ENCODE measurements at regions not wholly inside any gene's neighbourhood (a gene's known extent, or its start where the extent isn't known, plus 50 kb on each side); places are given as distances from the start of the nearest gene placed in this dataset.

DNA sequence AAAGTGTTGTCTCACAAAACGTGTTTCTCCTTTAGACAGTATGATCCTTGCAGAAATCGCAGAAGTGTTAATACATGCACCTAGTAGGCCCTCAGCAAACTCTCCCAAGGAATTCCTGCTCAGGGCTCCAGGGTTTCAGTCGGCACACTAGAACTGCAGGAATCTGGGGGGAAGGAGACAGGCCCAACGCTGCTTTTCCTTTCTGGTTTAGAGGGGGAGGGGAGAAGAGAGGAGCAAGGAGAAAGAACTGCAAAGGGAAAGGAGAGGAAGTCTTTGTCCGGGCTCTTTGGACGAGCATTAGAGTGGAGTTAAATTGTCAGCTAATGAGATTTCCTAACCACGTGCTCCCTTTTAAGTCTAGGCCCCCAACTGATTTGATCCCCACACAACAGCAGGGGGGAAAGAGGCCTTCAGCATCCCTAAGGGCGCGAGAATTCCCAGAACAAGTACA lies 103.7 kb upstream of the SOD1 start:
- no peak overlapping the region for H3K4me3 ChIP-seq (replicated peaks; ENCODE audit: insufficient read depth, low read length)
- TF ChIP-seq, protein P1, sequence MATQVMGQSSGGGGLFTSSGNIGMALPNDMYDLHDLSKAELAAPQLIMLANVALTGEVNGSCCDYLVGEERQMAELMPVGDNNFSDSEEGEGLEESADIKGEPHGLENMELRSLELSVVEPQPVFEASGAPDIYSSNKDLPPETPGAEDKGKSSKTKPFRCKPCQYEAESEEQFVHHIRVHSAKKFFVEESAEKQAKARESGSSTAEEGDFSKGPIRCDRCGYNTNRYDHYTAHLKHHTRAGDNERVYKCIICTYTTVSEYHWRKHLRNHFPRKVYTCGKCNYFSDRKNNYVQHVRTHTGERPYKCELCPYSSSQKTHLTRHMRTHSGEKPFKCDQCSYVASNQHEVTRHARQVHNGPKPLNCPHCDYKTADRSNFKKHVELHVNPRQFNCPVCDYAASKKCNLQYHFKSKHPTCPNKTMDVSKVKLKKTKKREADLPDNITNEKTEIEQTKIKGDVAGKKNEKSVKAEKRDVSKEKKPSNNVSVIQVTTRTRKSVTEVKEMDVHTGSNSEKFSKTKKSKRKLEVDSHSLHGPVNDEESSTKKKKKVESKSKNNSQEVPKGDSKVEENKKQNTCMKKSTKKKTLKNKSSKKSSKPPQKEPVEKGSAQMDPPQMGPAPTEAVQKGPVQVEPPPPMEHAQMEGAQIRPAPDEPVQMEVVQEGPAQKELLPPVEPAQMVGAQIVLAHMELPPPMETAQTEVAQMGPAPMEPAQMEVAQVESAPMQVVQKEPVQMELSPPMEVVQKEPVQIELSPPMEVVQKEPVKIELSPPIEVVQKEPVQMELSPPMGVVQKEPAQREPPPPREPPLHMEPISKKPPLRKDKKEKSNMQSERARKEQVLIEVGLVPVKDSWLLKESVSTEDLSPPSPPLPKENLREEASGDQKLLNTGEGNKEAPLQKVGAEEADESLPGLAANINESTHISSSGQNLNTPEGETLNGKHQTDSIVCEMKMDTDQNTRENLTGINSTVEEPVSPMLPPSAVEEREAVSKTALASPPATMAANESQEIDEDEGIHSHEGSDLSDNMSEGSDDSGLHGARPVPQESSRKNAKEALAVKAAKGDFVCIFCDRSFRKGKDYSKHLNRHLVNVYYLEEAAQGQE (IDR thresholded peaks at IDR 0.05; ENCODE audit: insufficient replicate concordance, low read depth), result no peak
- TF ChIP-seq, protein P2, sequence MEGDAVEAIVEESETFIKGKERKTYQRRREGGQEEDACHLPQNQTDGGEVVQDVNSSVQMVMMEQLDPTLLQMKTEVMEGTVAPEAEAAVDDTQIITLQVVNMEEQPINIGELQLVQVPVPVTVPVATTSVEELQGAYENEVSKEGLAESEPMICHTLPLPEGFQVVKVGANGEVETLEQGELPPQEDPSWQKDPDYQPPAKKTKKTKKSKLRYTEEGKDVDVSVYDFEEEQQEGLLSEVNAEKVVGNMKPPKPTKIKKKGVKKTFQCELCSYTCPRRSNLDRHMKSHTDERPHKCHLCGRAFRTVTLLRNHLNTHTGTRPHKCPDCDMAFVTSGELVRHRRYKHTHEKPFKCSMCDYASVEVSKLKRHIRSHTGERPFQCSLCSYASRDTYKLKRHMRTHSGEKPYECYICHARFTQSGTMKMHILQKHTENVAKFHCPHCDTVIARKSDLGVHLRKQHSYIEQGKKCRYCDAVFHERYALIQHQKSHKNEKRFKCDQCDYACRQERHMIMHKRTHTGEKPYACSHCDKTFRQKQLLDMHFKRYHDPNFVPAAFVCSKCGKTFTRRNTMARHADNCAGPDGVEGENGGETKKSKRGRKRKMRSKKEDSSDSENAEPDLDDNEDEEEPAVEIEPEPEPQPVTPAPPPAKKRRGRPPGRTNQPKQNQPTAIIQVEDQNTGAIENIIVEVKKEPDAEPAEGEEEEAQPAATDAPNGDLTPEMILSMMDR (IDR thresholded peaks at IDR 0.05; ENCODE audit: insufficient read depth, low read length), result no peak
- no peak for TF ChIP-seq SPI1 (IDR thresholded peaks at IDR 0.05; ENCODE audit: borderline replicate concordance, low read depth)
- no peak for TF ChIP-seq POLR2AphosphoS5 (IDR thresholded peaks at IDR 0.05; ENCODE audit: low read depth)
- no peak for TF ChIP-seq GABPA (IDR thresholded peaks at IDR 0.05; ENCODE audit: low read depth)
- no peak for DNase-seq (ENCODE audit: low read depth in 1 of 2, low spot score in 1 of 2)
- no peak overlapping the region for H3K27ac ChIP-seq (replicated peaks)
- H3K27me3 ChIP-seq (ENCODE audit: insufficient read depth, poor library complexity, severe bottlenecking), result peaks cover 40% of the 10 kb centered on the region

DNA sequence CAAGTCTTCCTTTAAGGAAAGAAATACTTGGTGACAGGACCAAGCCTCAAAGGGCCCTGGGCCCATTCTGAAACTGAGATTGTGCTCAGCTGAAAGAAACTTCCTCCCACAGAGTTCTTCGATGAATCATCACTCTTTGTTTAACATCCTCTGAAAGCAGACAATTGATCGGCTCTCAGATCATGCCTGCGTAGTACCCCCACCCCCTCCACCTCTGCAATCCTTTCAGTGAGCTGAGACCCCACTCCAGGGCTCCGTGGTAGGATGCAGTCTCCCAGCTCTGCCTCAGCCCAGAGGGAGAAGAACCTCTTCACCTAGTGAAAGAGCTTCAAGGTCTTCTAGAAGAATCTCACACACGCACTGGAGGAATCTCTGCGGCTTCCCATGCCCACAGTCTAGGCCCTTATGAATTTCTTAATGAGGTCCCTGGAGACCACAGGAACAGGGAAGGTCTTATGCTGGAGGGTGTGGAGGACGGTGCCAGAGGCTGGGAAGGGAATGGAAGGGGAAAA lies 104.9 kb upstream of the SOD1 start:
- H3K4me3 ChIP-seq (replicated peaks; ENCODE audit: insufficient read depth, low read length), result no peak overlapping the region
- DNase-seq (ENCODE audit: low read depth in 1 of 2, low spot score in 1 of 2), result no peak
- peaks cover 32% of the 10 kb centered on the region for H3K27me3 ChIP-seq (ENCODE audit: insufficient read depth, poor library complexity, severe bottlenecking)
- TF ChIP-seq POLR2AphosphoS5 (IDR thresholded peaks at IDR 0.05; ENCODE audit: low read depth), result no peak
- TF ChIP-seq, protein P1 (IDR thresholded peaks at IDR 0.05; ENCODE audit: insufficient replicate concordance, low read depth), result no peak
- TF ChIP-seq, protein P2 (IDR thresholded peaks at IDR 0.05; ENCODE audit: insufficient read depth, low read length), result no peak
- no peak for TF ChIP-seq GABPA (IDR thresholded peaks at IDR 0.05; ENCODE audit: low read depth)
- no peak for TF ChIP-seq SPI1 (IDR thresholded peaks at IDR 0.05; ENCODE audit: borderline replicate concordance, low read depth)
- H3K27ac ChIP-seq (replicated peaks), result no peak overlapping the region

DNA sequence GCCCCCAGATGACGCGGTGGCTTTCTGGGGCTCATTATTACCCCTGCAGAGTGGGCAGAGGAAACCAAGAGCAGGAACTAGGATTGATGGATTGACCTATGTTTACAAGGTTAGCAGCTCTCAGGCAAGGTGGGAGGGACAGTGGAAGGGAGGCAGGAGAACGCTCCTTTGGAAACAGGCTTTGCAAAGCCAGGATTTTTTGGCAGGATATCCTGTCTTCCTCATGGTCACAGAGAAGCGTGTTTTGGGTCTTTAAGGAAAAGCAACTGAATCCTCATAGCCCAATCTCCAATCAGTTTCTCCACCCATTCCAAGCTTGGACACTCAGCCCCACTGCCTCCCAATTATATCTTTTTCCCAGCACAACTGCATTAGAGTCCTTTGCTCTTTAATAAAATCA lies 105.6 kb upstream of the SOD1 start:
- no peak overlapping the region for H3K27ac ChIP-seq (replicated peaks)
- TF ChIP-seq POLR2AphosphoS5 (IDR thresholded peaks at IDR 0.05; ENCODE audit: low read depth), result no peak
- TF ChIP-seq, protein P1 (IDR thresholded peaks at IDR 0.05; ENCODE audit: insufficient replicate concordance, low read depth), result no peak
- H3K4me3 ChIP-seq (replicated peaks; ENCODE audit: insufficient read depth, low read length), result no peak overlapping the region
- peaks cover 29% of the 10 kb centered on the region for H3K27me3 ChIP-seq (ENCODE audit: insufficient read depth, poor library complexity, severe bottlenecking)
- no peak for DNase-seq (ENCODE audit: low read depth in 1 of 2, low spot score in 1 of 2)

All from HL-60 (cell line).